A549 (cell line): ENCODE measurements at regions not wholly inside any gene's neighbourhood (a gene's known extent, or its start where the extent isn't known, plus 50 kb on each side); places are given as distances from the start of the nearest gene placed in this dataset.

Experiments used
- ATAC-seq, 2 experiments: fragments of 200-7000 bp in 1 of 2; fragments of >200 bp in 1 of 2; cut with Nextera tagmentation in 1 of 2; cut with Tn5 transposase in 1 of 2; 3 replicates each; pipeline versions ENCODE4 v1.8.0 to v1.9.1; 2018 to 2020; ENCODE audit warnings: mild to moderate bottlenecking in 1 of 2, moderate library complexity in 1 of 2
- CTCF ChIA-PET: fragments of 300-600 bp; sonication (Branson Sonifier 250); formaldehyde crosslinking; extraction: SDS; loops from one replicate; lab custom pipeline; 2021; ENCODE audit warnings: antibody characterized with exemption, inconsistent platforms; lab: Yijun Ruan, JAX
- POLR2A ChIA-PET: fragments of 350-600 bp; formaldehyde crosslinking; extraction: SDS; loops from one replicate; lab custom pipeline; 2021; ENCODE audit warnings: antibody characterized with exemption, inconsistent platforms; lab: Yijun Ruan, JAX
- DNase-seq, 2 experiments: peaks; one replicate each; pipeline versions ENCODE4 v3.0.0 to v3.0.0-alpha.2; 2011 to 2016; ENCODE audit warnings: low read depth in 1 of 2, low spot score in 1 of 2
- FAIRE-seq: peaks from 2 replicates; lab custom pipeline; 2011; peaks lifted over from hg19 to GRCh38; lab: Jason Lieb, UNC
- H3K27ac ChIP-seq, 2 experiments: fragments of >200 bp; sonication (Bioruptor Twin); formaldehyde crosslinking; 3 replicates each; pipeline ENCODE4 v1.5.1; 2016 to 2017
- H3K4me1 ChIP-seq: fragments of >200 bp; sonication (Bioruptor Twin); formaldehyde crosslinking; 3 replicates; pipeline ENCODE4 v1.6.1; 2016
- H3K4me2 ChIP-seq: fragments of >200 bp; sonication (Bioruptor Twin); formaldehyde crosslinking; 3 replicates; pipeline ENCODE4 v1.6.1; 2016
- H3K4me3 ChIP-seq: fragments of >200 bp; sonication (Bioruptor Twin); formaldehyde crosslinking; 3 replicates; pipeline ENCODE4 v1.5.1; 2016
- H3K9me3 ChIP-seq: fragments of >200 bp; sonication (Bioruptor Twin); formaldehyde crosslinking; 3 replicates; pipeline ENCODE4 v1.6.1; 2016
- CBX8 ChIP-seq: fragments of 200-600 bp; sonication (generic); IDR thresholded peaks from 2 replicates; pipeline ENCODE4 v1.6.1; 2016
- CHD4 ChIP-seq: fragments of 200-600 bp; sonication (generic); IDR thresholded peaks from 2 replicates; pipeline ENCODE4 v1.6.1; 2016; ENCODE audit warnings: antibody characterized with exemption, mild to moderate bottlenecking, borderline replicate concordance
- EHF ChIP-seq: fragments of 250-450 bp; sonication (Bioruptor Pico); IDR thresholded peaks from 2 replicates; pipeline ENCODE4 v1.5.0; 2020; ENCODE audit warnings: mild to moderate bottlenecking
- EHMT2 ChIP-seq: fragments of 200-600 bp; sonication (generic); IDR thresholded peaks from 2 replicates; pipeline ENCODE4 v1.6.1; 2016; ENCODE audit warnings: antibody characterized with exemption, low read depth, mild to moderate bottlenecking, moderate library complexity
- EP300 ChIP-seq, 2 experiments: fragments of >200 bp; sonication (Bioruptor Twin); formaldehyde crosslinking; IDR thresholded peaks; 2 replicates in 1 of 2; 3 replicates in 1 of 2; pipeline ENCODE4 v1.6.1; 2016 to 2017
- FOXS1 ChIP-seq: fragments of 250-450 bp; sonication (Bioruptor Pico); IDR thresholded peaks from 2 replicates; pipeline ENCODE4 v1.5.0; 2020; ENCODE audit warnings: mild to moderate bottlenecking, moderate library complexity
- HDAC2 ChIP-seq: fragments of 200-600 bp; sonication (generic); IDR thresholded peaks from 2 replicates; pipeline ENCODE4 v1.6.1; 2016
- HOXB13 ChIP-seq: fragments of 250-450 bp; sonication (Bioruptor Pico); IDR thresholded peaks from 2 replicates; pipeline ENCODE4 v1.5.0; 2020; ENCODE audit warnings: low read depth, mild to moderate bottlenecking, moderate library complexity
- JUN ChIP-seq, 2 experiments: fragments of >200 bp; sonication (Bioruptor Twin); formaldehyde crosslinking; IDR thresholded peaks; 2 replicates in 1 of 2; 3 replicates in 1 of 2; pipeline ENCODE4 v1.6.1; 2016 to 2017
- JUNB ChIP-seq: fragments of >200 bp; sonication (Bioruptor Twin); formaldehyde crosslinking; IDR thresholded peaks from 2 replicates; pipeline ENCODE4 v1.6.1; 2016
- MAZ ChIP-seq: fragments of 150-350 bp; IDR thresholded peaks from 2 replicates; pipeline ENCODE4 v1.6.1; 2014; ENCODE audit warnings: antibody characterized with exemption, low read depth, low read length, borderline replicate concordance
- NPAS2 ChIP-seq: fragments of 250-450 bp; sonication (Bioruptor Pico); IDR thresholded peaks from 2 replicates; pipeline ENCODE4 v1.8.0; 2022; ENCODE audit warnings: mild to moderate bottlenecking, moderate library complexity, borderline replicate concordance
- NR3C1 ChIP-seq: fragments of >200 bp; sonication (Bioruptor Twin); formaldehyde crosslinking; IDR thresholded peaks from 3 replicates; pipeline ENCODE4 v1.6.1; 2017
- PHF8 ChIP-seq: fragments of 200-600 bp; sonication (generic); IDR thresholded peaks from 2 replicates; pipeline ENCODE4 v1.6.1; 2016; ENCODE audit warnings: low read depth, mild to moderate bottlenecking, antibody characterized with exemption, moderate library complexity, borderline replicate concordance
- POLR2A ChIP-seq: IDR thresholded peaks from 2 replicates; pipeline ENCODE4 v1.6.1; 2012; ENCODE audit warnings: mild to moderate bottlenecking, low read length
- POLR2AphosphoS2 ChIP-seq: conservative IDR thresholded peaks from 2 replicates; pipeline ENCODE4 v1.6.1; 2012; ENCODE audit warnings: low read length, improper control_type of control experiment, inconsistent platforms
- RAD21 ChIP-seq, 2 experiments: fragments of >200 bp in 1 of 2; sonication (Bioruptor Twin) in 1 of 2; formaldehyde crosslinking in 1 of 2; IDR thresholded peaks in 1 of 2; conservative IDR thresholded peaks in 1 of 2; 2 replicates in 1 of 2; 3 replicates in 1 of 2; pipeline ENCODE4 v1.6.1; 2012 to 2018; ENCODE audit warnings: inconsistent platforms in 1 of 2
- RCOR1 ChIP-seq: fragments of 150-350 bp; IDR thresholded peaks from 2 replicates; pipeline ENCODE4 v1.6.1; 2014; ENCODE audit warnings: antibody characterized with exemption, low read length, low read depth
- SMC3 ChIP-seq: fragments of >200 bp; sonication (Bioruptor Twin); formaldehyde crosslinking; IDR thresholded peaks from 3 replicates; pipeline ENCODE4 v1.6.1; 2018; ENCODE audit warnings: inconsistent platforms
- TFCP2L1 ChIP-seq: fragments of 250-450 bp; sonication (Bioruptor Pico); IDR thresholded peaks from 2 replicates; pipeline ENCODE4 v1.5.0; 2021; ENCODE audit warnings: mild to moderate bottlenecking
- ZC3H11A ChIP-seq: fragments of 450-650 bp; IDR thresholded peaks from 2 replicates; pipeline ENCODE4 v1.6.1; 2014; ENCODE audit warnings: antibody characterized with exemption, mild to moderate bottlenecking
- WGBS: methylation state at CpG from one replicate; pipeline ENCODE4 v1.1.6; 2017; ENCODE audit errors: missing lambda C conversion rate; 5-methylcytosine and 5-hydroxymethylcytosine counted together
- TF ChIP-seq, protein P1 (sequence below): fragments of 250-450 bp; sonication (Bioruptor Pico); IDR thresholded peaks from 2 replicates; pipeline ENCODE4 v1.5.0; 2020; ENCODE audit warnings: low read depth, mild to moderate bottlenecking, moderate library complexity
- TF ChIP-seq, protein P2 (sequence below): fragments of 150-350 bp; IDR thresholded peaks from 2 replicates; pipeline ENCODE4 v1.6.1; 2014; ENCODE audit warnings: low read depth, mild to moderate bottlenecking, low read length
- TF ChIP-seq, protein P3 (sequence below): fragments of 450-650 bp; IDR thresholded peaks from 2 replicates; pipeline ENCODE4 v1.6.1; 2014; ENCODE audit warnings: antibody characterized with exemption
- TF ChIP-seq, protein P4 (sequence below): fragments of >200 bp; sonication (Bioruptor Twin); formaldehyde crosslinking; IDR thresholded peaks from 2 replicates; pipeline ENCODE4 v1.6.1; 2016

DNA sequence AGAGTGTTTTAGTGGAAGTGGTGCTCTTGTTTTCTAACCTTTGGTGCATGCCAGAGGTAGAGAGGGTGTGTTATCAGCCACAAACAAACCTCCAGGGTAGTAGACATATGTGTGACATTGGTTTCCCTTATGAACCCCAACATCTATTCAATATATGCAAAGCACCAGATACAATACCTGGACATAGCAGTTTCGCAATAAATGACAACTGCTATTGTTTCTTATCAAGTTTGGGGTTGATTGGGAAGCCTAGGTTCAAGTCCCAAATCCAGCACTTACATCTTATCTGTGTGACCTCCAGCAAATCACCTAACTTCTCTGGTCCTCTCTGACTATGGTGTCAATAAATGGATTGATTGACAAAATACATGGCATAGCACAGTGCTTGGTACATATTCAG, 169.4 kb upstream of the SERPINE2 start:
- Histone ChIP-seq H3K4me1 (peaks cover 4% of the 10 kb centered on the region; the same call in 1 of the 3 replicates), H3K27ac (no peak overlapping the region), H3K4me2 (no peak overlapping the region), H3K9me3 (no peaks in the 10 kb centered on the region), H3K4me3 (no peak overlapping the region)
- CTCF ChIA-PET = interaction anchor here (1.0 kb wide), 1 partner anchor 13 kb away, joined by 3 read pairs; no protein-coding TSS in a partner anchor
- no peak for ATAC-seq
- WGBS = 63% methylated on average over 1 of the region's 1 CpG
- TF ChIP-seq FOXS1 (no peak), RAD21 (conservative IDR thresholded peaks at IDR 0.05 in 1 of 2, IDR thresholded peaks at IDR 0.05 in 1 of 2) (no peak), ZC3H11A (no peak), HOXB13 (CRISPR knock-in tag) (no peak), EP300 (IDR thresholded peaks at IDR 0.05) (no peak), SMC3 (no peak), NR3C1 (no peak), CHD4 (no peak), POLR2A (no peak), POLR2AphosphoS2 (no peak)
- TF ChIP-seq, protein P1, sequence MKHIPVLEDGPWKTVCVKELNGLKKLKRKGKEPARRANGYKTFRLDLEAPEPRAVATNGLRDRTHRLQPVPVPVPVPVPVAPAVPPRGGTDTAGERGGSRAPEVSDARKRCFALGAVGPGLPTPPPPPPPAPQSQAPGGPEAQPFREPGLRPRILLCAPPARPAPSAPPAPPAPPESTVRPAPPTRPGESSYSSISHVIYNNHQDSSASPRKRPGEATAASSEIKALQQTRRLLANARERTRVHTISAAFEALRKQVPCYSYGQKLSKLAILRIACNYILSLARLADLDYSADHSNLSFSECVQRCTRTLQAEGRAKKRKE (CRISPR knock-in tag) = no peak
- TF ChIP-seq, protein P2, sequence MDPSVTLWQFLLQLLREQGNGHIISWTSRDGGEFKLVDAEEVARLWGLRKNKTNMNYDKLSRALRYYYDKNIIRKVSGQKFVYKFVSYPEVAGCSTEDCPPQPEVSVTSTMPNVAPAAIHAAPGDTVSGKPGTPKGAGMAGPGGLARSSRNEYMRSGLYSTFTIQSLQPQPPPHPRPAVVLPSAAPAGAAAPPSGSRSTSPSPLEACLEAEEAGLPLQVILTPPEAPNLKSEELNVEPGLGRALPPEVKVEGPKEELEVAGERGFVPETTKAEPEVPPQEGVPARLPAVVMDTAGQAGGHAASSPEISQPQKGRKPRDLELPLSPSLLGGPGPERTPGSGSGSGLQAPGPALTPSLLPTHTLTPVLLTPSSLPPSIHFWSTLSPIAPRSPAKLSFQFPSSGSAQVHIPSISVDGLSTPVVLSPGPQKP = no peak
- FAIRE-seq = no peak
- no peak for DNase-seq
- POLR2A ChIA-PET = no interaction called here

DNA sequence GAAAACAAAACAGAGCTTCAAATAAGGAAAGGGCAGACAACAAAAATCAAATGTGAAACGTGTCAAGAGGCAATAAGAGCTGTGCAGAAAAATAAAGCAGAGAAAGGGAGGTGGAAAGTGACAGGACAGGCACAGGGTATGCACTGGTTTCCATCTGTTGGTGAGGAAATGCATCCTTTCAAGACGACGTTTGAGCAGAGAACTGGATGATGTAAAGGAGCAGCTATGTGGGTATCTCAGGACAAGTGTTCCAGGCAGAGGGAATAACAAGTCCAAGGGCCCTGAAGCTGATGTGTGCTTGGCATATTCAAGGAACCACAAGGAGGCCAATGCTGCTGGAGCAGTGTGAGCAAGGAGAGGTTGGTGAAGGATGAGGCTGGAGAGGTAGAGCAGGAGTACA, 168.9 kb upstream of the SERPINE2 start:
- WGBS = 60% methylated on average over 3 of the region's 3 CpGs
- TF ChIP-seq CBX8 (no peak), CHD4 (no peak), NPAS2 (no peak), JUNB (no peak), TFCP2L1 (CRISPR knock-in tag) (no peak), HDAC2 (no peak), EHF (CRISPR knock-in tag) (no peak)
- TF ChIP-seq, protein P1 (CRISPR knock-in tag) = no peak
- TF ChIP-seq, all 56 proteins: peak for 0
- ChIA-PET POLR2A (no interaction called here), CTCF (interaction anchor here (0.9 to 1.6 kb wide), 4 partner anchors 13 to 238 kb away, joined by 3 to 6 read pairs (median 4); no protein-coding TSS in a partner anchor)
- H3K9me3 ChIP-seq = no peaks in the 10 kb centered on the region
- ATAC-seq (peak in 1 of 2 experiments; percentile 13; a peak in 2 of 6 replicates), DNase-seq (no peak), FAIRE-seq (no peak)
- H3K4me2 ChIP-seq = no peak overlapping the region
- H3K27ac ChIP-seq = no peak overlapping the region
- H3K4me1 ChIP-seq = peaks cover 4% of the 10 kb centered on the region; the same call in 1 of the 3 replicates
- H3K4me3 ChIP-seq = no peak overlapping the region

DNA sequence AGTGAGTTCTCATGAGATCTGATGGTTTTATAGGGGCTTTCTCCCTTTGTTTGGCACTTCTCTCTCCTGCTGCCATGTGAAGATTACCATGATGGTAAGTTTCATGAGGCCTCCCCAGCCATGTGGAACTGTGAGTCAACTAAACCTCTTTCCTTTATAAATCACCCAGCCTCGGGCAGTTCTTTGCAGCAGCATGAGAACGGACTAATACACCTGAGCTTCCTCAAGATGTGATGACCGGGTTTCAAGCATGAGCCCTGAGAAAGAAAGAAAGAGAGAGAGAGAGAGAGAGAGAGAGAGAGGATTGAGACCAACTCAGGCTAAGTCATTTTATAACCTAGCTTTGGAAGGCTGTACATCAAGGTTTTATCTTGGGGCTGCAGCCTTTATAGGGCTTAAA, 167.7 kb upstream of the SERPINE2 start:
- no peaks in the 10 kb centered on the region for H3K9me3 ChIP-seq
- no peak for FAIRE-seq
- TF ChIP-seq, protein P1 (CRISPR knock-in tag) = no peak
- no peak for TF ChIP-seq POLR2AphosphoS2
- no peak for TF ChIP-seq HDAC2
- no peak for TF ChIP-seq MAZ
- TF ChIP-seq EHMT2 = no peak
- TF ChIP-seq CHD4 = no peak
- TF ChIP-seq HOXB13 (CRISPR knock-in tag) = no peak
- TF ChIP-seq CBX8 = no peak
- TF ChIP-seq JUN (IDR thresholded peaks at IDR 0.05) = no peak
- no peak for TF ChIP-seq PHF8
- no peak for TF ChIP-seq RCOR1
- TF ChIP-seq, protein P3, sequence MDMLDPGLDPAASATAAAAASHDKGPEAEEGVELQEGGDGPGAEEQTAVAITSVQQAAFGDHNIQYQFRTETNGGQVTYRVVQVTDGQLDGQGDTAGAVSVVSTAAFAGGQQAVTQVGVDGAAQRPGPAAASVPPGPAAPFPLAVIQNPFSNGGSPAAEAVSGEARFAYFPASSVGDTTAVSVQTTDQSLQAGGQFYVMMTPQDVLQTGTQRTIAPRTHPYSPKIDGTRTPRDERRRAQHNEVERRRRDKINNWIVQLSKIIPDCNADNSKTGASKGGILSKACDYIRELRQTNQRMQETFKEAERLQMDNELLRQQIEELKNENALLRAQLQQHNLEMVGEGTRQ = no peak
- TF ChIP-seq, protein P4, sequence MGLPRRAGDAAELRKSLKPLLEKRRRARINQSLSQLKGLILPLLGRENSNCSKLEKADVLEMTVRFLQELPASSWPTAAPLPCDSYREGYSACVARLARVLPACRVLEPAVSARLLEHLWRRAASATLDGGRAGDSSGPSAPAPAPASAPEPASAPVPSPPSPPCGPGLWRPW = no peak

More for the DNA sequence above, 167.7 kb upstream of the SERPINE2 start:
- Histone ChIP-seq H3K4me2 (no peak overlapping the region), H3K27ac (no peak overlapping the region), H3K4me1 (peaks cover 4% of the 10 kb centered on the region; the same call in 1 of the 3 replicates), H3K4me3 (no peak overlapping the region)
- WGBS = 48% methylated on average over 3 of the region's 3 CpGs
- ATAC-seq = no peak
- ChIA-PET CTCF (interaction anchor here (1.2 to 1.6 kb wide), 3 partner anchors 14 to 236 kb away, joined by 3 to 6 read pairs (median 3); no protein-coding TSS in a partner anchor), POLR2A (no interaction called here)
- DNase-seq = no peak
